H9 (cell line): ENCODE measurements at regions not wholly inside any gene's neighbourhood (a gene's known extent, or its start where the extent isn't known, plus 50 kb on each side); places are given as distances from the start of the nearest gene placed in this dataset.

Experiments
- DNase-seq: peaks from one replicate; pipeline ENCODE4 v3.0.0-alpha.2; 2017
- H2AFZ ChIP-seq: one replicate; pipeline ENCODE4 v1.6.1; 2013; ENCODE audit warnings: mild to moderate bottlenecking, low read length, control low read depth, moderate library complexity
- H2AK5ac ChIP-seq: 2 replicates; pipeline ENCODE4 v1.6.1; 2013; ENCODE audit warnings: low read length, control low read depth, mixed read lengths; ENCODE audit not compliant: insufficient read length
- H2BK120ac ChIP-seq: one replicate; pipeline ENCODE4 v1.6.1; 2013; ENCODE audit warnings: low read depth, mild to moderate bottlenecking, low read length, control low read depth, inconsistent platforms; ENCODE audit not compliant: poor library complexity, severe bottlenecking
- H2BK12ac ChIP-seq: 2 replicates; pipeline ENCODE4 v1.6.1; 2013; ENCODE audit warnings: low read length, control low read depth, mixed read lengths, low read depth; ENCODE audit not compliant: insufficient read length
- H2BK15ac ChIP-seq: 2 replicates; pipeline ENCODE4 v1.6.1; 2013; ENCODE audit warnings: low read depth, low read length, control low read depth
- H2BK20ac ChIP-seq: one replicate; pipeline ENCODE4 v1.6.1; 2013; ENCODE audit warnings: low read depth, mild to moderate bottlenecking, low read length, control low read depth, inconsistent platforms; ENCODE audit not compliant: poor library complexity, severe bottlenecking
- H2BK5ac ChIP-seq: 2 replicates; pipeline ENCODE4 v1.6.1; 2013; ENCODE audit warnings: low read length, control low read depth, mixed read lengths; ENCODE audit not compliant: insufficient read length
- H3K14ac ChIP-seq: 2 replicates; pipeline ENCODE4 v1.6.1; 2013; ENCODE audit warnings: low read length, control low read depth; ENCODE audit not compliant: insufficient read depth
- H3K18ac ChIP-seq: 2 replicates; pipeline ENCODE4 v1.6.1; 2013; ENCODE audit warnings: low read depth, mild to moderate bottlenecking, mixed read lengths, low read length, control low read depth; ENCODE audit not compliant: insufficient read length
- H3K23ac ChIP-seq: 2 replicates; pipeline ENCODE4 v1.6.1; 2013; ENCODE audit warnings: low read length, control low read depth, mixed read lengths, low read depth; ENCODE audit not compliant: insufficient read length
- H3K23me2 ChIP-seq: 2 replicates; pipeline ENCODE4 v1.6.1; 2013; ENCODE audit warnings: low read depth, mild to moderate bottlenecking, mixed read lengths, low read length, control low read depth; ENCODE audit not compliant: insufficient read length, poor library complexity, severe bottlenecking
- H3K27ac ChIP-seq: 2 replicates; pipeline ENCODE4 v1.5.1; 2013; ENCODE audit warnings: low read length, control low read depth, mixed read lengths, low read depth; ENCODE audit not compliant: insufficient read length
- H3K27me3 ChIP-seq: 2 replicates; pipeline ENCODE4 v1.6.1; 2013; ENCODE audit warnings: low read length, control low read depth, inconsistent platforms; ENCODE audit not compliant: insufficient read depth
- H3K4ac ChIP-seq: 2 replicates; pipeline ENCODE4 v1.6.1; 2013; ENCODE audit warnings: low read depth, mild to moderate bottlenecking, control low read depth, inconsistent platforms, low read length, moderate library complexity
- H3K4me1 ChIP-seq: 2 replicates; pipeline ENCODE4 v1.6.1; 2013; ENCODE audit warnings: low read length, control low read depth, inconsistent platforms; ENCODE audit not compliant: insufficient read depth
- H3K4me2 ChIP-seq: 2 replicates; pipeline ENCODE4 v1.6.1; 2013; ENCODE audit warnings: low read length, control low read depth, mixed read lengths; ENCODE audit not compliant: insufficient read length, insufficient read depth
- H3K56ac ChIP-seq: 2 replicates; pipeline ENCODE4 v1.6.1; 2013; ENCODE audit warnings: low read depth, mild to moderate bottlenecking, mixed read lengths, low read length, control low read depth; ENCODE audit not compliant: insufficient read length
- H3K79me1 ChIP-seq: 2 replicates; pipeline ENCODE4 v1.6.1; 2013; ENCODE audit warnings: low read depth, mild to moderate bottlenecking, moderate library complexity, low read length, control low read depth, inconsistent platforms; ENCODE audit not compliant: insufficient read depth, poor library complexity, severe bottlenecking
- H3K79me2 ChIP-seq: 2 replicates; pipeline ENCODE4 v1.6.1; 2013; ENCODE audit warnings: low read length, control low read depth, inconsistent platforms; ENCODE audit not compliant: insufficient read depth
- H3K9ac ChIP-seq: 2 replicates; pipeline ENCODE4 v1.6.1; 2013; ENCODE audit warnings: low read length, control low read depth, mixed read lengths; ENCODE audit not compliant: insufficient read length; ENCODE audit errors: extremely low read depth
- H3K9me3 ChIP-seq: one replicate; pipeline ENCODE4 v1.6.1; 2013; ENCODE audit warnings: low read depth, low read length, inconsistent platforms; ENCODE audit not compliant: control insufficient read depth
- H3T11ph ChIP-seq: one replicate; pipeline ENCODE4 v1.6.1; 2013; ENCODE audit warnings: mild to moderate bottlenecking, low read length, control low read depth, inconsistent platforms
- H4K20me1 ChIP-seq: one replicate; pipeline ENCODE4 v1.6.1; 2013; ENCODE audit not compliant: control insufficient read depth, insufficient read length, insufficient read depth
- H4K5ac ChIP-seq: 2 replicates; pipeline ENCODE4 v1.6.1; 2013; ENCODE audit warnings: low read depth, mild to moderate bottlenecking, mixed read lengths, low read length, control low read depth; ENCODE audit not compliant: insufficient read length
- H4K8ac ChIP-seq: replicated peaks from 2 replicates; pipeline ENCODE4 v1.6.1; 2013; ENCODE audit warnings: low read length, control low read depth, mixed read lengths, low read depth; ENCODE audit not compliant: insufficient read length
- H4K91ac ChIP-seq: 2 replicates; pipeline ENCODE4 v1.6.1; 2013; ENCODE audit warnings: low read depth, mild to moderate bottlenecking, moderate library complexity, mixed read lengths, low read length, control low read depth; ENCODE audit not compliant: insufficient read length
- H3K27ac Mint-ChIP-seq, 3 experiments: 2 replicates in 2 of 3; 3 replicates in 1 of 3; pipeline ENCODE4 v1.8.0; 2020 to 2021; ENCODE audit warnings: mixed read lengths in 3 of 3, mild to moderate bottlenecking in 1 of 3, moderate library complexity in 1 of 3
- H3K27me3 Mint-ChIP-seq: 2 replicates; pipeline ENCODE4 v1.8.0; 2021; ENCODE audit warnings: low read depth, mild to moderate bottlenecking, moderate library complexity, mixed read lengths
- H3K36me3 Mint-ChIP-seq, 3 experiments: 2 replicates in 2 of 3; 3 replicates in 1 of 3; pipeline ENCODE4 v1.8.0; 2020 to 2021; ENCODE audit warnings: low read depth in 3 of 3, mixed read lengths in 3 of 3; ENCODE audit not compliant: insufficient read depth in 1 of 3
- H3K4me1 Mint-ChIP-seq, 2 experiments: 2 replicates each; pipeline ENCODE4 v1.8.0; 2020; ENCODE audit warnings: mixed read lengths in 2 of 2
- H3K4me3 Mint-ChIP-seq, 2 experiments: 2 replicates in 1 of 2; 3 replicates in 1 of 2; pipeline ENCODE4 v1.8.0; 2020 to 2021; ENCODE audit warnings: mild to moderate bottlenecking in 2 of 2, mixed read lengths in 2 of 2, moderate library complexity in 1 of 2
- H3K9me3 Mint-ChIP-seq, 2 experiments: 2 replicates in 1 of 2; 3 replicates in 1 of 2; pipeline ENCODE4 v1.8.0; 2020; ENCODE audit warnings: mild to moderate bottlenecking in 2 of 2, mixed read lengths in 2 of 2, moderate library complexity in 1 of 2
- CTCF ChIP-seq: fragments of 200-600 bp; sonication (generic); conservative IDR thresholded peaks from 3 replicates; pipeline ENCODE4 v1.8.0; 2021; ENCODE audit warnings: antibody characterized with exemption, mild to moderate bottlenecking
- WGBS: extraction: QIAGEN DNeasy Blood & Tissue Kit; methylation state at CpG from one replicate; pipeline ENCODE4 v1.1.7; 2013; ENCODE audit warnings: missing lambda C conversion rate, low lambda C conversion rate, mixed read lengths; ENCODE audit not compliant: insufficient read length; ENCODE audit errors: extremely low coverage; 5-methylcytosine and 5-hydroxymethylcytosine counted together

GRCh38 chr7:18400726-18401125 lies 94.8 kb upstream of the HDAC9 start:
- TF ChIP-seq CTCF, result no peak
- Histone ChIP-seq H4K20me1 (no peaks in the 10 kb centered on the region), H3K79me1 (no peaks in the 10 kb centered on the region), H3K4me2 (no peak overlapping the region), H3K23me2 (no peaks in the 10 kb centered on the region), H3T11ph (no peak overlapping the region), H3K9me3 (no peaks in the 10 kb centered on the region), H3K18ac (no peak overlapping the region), H3K79me2 (no peaks in the 10 kb centered on the region), H4K8ac (no peak overlapping the region), H3K4me1 (peaks cover 12% of the 10 kb centered on the region; the same call in 1 of the 2 replicates), H3K56ac (no peak overlapping the region), H2AK5ac (no peak overlapping the region), H3K4ac (no peak overlapping the region), H2BK15ac (no peak overlapping the region), H3K23ac (no peak overlapping the region), H3K9ac (no peak overlapping the region), H2BK12ac (no peak overlapping the region), H2BK20ac (no peak overlapping the region), H2BK5ac (no peak overlapping the region), H3K27ac (no peak overlapping the region), H3K27me3 (no peaks in the 10 kb centered on the region), H2AFZ (no peak overlapping the region), H2BK120ac (no peak overlapping the region), H4K5ac (no peak overlapping the region), H3K14ac (no peak overlapping the region), H4K91ac (no peak overlapping the region)
- DNase-seq, result no peak
- Mint-ChIP-seq H3K27ac (peak overlapping the region in 1 of 3 experiments; percentile 16; a peak in 1 of 7 replicates), H3K9me3 (no peaks in the 10 kb centered on the region), H3K4me3 (no peak overlapping the region), H3K36me3 (no peaks in the 10 kb centered on the region), H3K4me1 (peaks cover 68 to 69% of the 10 kb centered on the region in 2 experiments), H3K27me3 (no peaks in the 10 kb centered on the region)
- no CpG with 5 or more reads among the region's 3 CpGs for WGBS
